ENCODE measurements at regions not wholly inside any gene's neighbourhood (a gene's known extent, or its start where the extent isn't known, plus 50 kb on each side); places are given as distances from the start of the nearest gene placed in this dataset.

DNA sequence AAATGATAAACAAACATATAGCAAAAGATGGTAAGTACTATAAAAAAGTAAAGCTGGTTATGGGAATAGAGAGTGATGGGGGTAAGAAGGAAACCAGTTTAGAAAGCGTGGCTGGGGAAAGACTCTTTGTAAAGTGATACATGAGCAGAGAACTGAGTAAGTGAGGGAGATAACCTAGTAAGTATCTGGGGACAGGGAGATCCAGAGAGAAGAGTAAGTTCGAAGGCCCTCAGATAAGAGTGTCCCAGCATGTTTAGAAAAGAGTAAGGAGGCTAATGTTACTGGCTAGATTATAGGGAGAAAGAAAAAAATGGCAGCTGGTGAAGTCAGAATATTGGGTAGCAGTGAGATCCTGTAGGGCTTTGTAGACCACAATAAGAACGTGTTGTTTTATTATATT lies 50.7 kb upstream of the HBS1L start:
- 58 to 65% (median 59%) methylated on average over 3 of the region's 3 CpGs for WGBS, 4 donors
- no peak for DNase-seq
- no peak for ATAC-seq
- H3K4me1 ChIP-seq, result no peaks in the 10 kb centered on the region
- intact Hi-C loops (cut with DNase I), result no loop called here
- H3K36me3 ChIP-seq, result no peaks in the 10 kb centered on the region
- H3K27ac ChIP-seq, result no peak overlapping the region
- no peaks in the 10 kb centered on the region for H3K9me3 ChIP-seq
- peaks cover 0 to 7% (median 0%) of the 10 kb centered on the region in 9 donors for H3K27me3 ChIP-seq
- H3K4me3 ChIP-seq, result no peak overlapping the region
- TF ChIP-seq POLR2A (IDR thresholded peaks at IDR 0.05), result no peak
- TF ChIP-seq, protein P1, sequence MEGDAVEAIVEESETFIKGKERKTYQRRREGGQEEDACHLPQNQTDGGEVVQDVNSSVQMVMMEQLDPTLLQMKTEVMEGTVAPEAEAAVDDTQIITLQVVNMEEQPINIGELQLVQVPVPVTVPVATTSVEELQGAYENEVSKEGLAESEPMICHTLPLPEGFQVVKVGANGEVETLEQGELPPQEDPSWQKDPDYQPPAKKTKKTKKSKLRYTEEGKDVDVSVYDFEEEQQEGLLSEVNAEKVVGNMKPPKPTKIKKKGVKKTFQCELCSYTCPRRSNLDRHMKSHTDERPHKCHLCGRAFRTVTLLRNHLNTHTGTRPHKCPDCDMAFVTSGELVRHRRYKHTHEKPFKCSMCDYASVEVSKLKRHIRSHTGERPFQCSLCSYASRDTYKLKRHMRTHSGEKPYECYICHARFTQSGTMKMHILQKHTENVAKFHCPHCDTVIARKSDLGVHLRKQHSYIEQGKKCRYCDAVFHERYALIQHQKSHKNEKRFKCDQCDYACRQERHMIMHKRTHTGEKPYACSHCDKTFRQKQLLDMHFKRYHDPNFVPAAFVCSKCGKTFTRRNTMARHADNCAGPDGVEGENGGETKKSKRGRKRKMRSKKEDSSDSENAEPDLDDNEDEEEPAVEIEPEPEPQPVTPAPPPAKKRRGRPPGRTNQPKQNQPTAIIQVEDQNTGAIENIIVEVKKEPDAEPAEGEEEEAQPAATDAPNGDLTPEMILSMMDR (IDR thresholded peaks at IDR 0.05), result no peak
